HUDEP-2 (cell line): ENCODE measurements at regions not wholly inside any gene's neighbourhood (a gene's known extent, or its start where the extent isn't known, plus 50 kb on each side); places are given as distances from the start of the nearest gene placed in this dataset.
"Not testable (repeated sequence)": the region's sequence is repeated elsewhere in the genome, so short reads cannot be mapped to it uniquely, and the experiment has no call there.

ENCODE experiments used
- DNase-seq, 76 experiments: peaks; one replicate each; lab custom pipeline; 2025; ENCODE audit not compliant: unreplicated experiment in 76 of 76; lab: John Stamatoyannopoulos, UW

- no peak for DNase-seq
Measured at GRCh38 chr3:72630327-72630968, 217.8 kb downstream of the SHQ1 start.

- peak in 16 of 76 experiments; percentile 2 to 52 (median 18) for DNase-seq
Measured at GRCh38 chr3:72629191-72629631, 219.0 kb downstream of the SHQ1 start.

- DNase-seq: no peak
Measured at GRCh38 chr3:72628065-72628464, 220.2 kb downstream of the SHQ1 start.

GRCh38 chr3:72627271-72627670 is 221.0 kb downstream of the SHQ1 start:
- no peak for DNase-seq

GRCh38 chr3:72625602-72626337 is 222.5 kb downstream of the SHQ1 start:
- no peak for DNase-seq

GRCh38 chr3:72624656-72625055 is 223.6 kb downstream of the SHQ1 start:
- no peak for DNase-seq

- DNase-seq: no peak
Measured at GRCh38 chr3:72618739-72619138, 229.5 kb downstream of the SHQ1 start.

- DNase-seq: no peak
Measured at GRCh38 chr3:72617424-72618024, 230.7 kb downstream of the SHQ1 start.

- no peak for DNase-seq
Measured at GRCh38 chr3:72615776-72616175, 232.5 kb downstream of the SHQ1 start.

GRCh38 chr3:72615182-72615581 is 233.1 kb downstream of the SHQ1 start:
- no peak for DNase-seq

GRCh38 chr3:72614394-72615074 is 233.7 kb downstream of the SHQ1 start:
- DNase-seq: no peak

- DNase-seq: no peak
Measured at GRCh38 chr3:72613871-72614270, 234.4 kb downstream of the SHQ1 start.

- not testable (repeated sequence) for DNase-seq
Measured at GRCh38 chr3:72609114-72609513, 239.1 kb downstream of the SHQ1 start.

- no peak for DNase-seq
Measured at GRCh38 chr3:72606005-72606800, 242.0 kb downstream of the SHQ1 start.

- DNase-seq: no peak
Measured at GRCh38 chr3:72604328-72604727, 243.9 kb downstream of the SHQ1 start.

- DNase-seq: no peak
Measured at GRCh38 chr3:72601983-72602750, 246.1 kb downstream of the SHQ1 start.

- no peak for DNase-seq
Measured at GRCh38 chr3:72601060-72601459, 247.2 kb downstream of the SHQ1 start.

- DNase-seq: peak in 4 of 76 experiments; percentile 2 to 8 (median 4)
Measured at GRCh38 chr3:72597756-72598195, 250.5 kb downstream of the SHQ1 start.

- no peak for DNase-seq
Measured at GRCh38 chr3:72597043-72597442, 251.2 kb downstream of the SHQ1 start.
